Gastrocnemius medialis (tissue), 4 donors: ENCODE measurements at regions not wholly inside any gene's neighbourhood (a gene's known extent, or its start where the extent isn't known, plus 50 kb on each side); places are given as distances from the start of the nearest gene placed in this dataset.

Experiments used
- CTCF ChIP-seq, 5 experiments: fragments of 450-650 bp in 3 of 5; fragments of 200-600 bp in 2 of 5; sonication (generic) in 2 of 5; IDR thresholded peaks in 4 of 5; conservative IDR thresholded peaks in 1 of 5; 1 replicate in 4 of 5; 2 replicates in 1 of 5; pipeline ENCODE4 v1.5.1; 2016 to 2019; ENCODE audit warnings: antibody characterized with exemption in 5 of 5, mild to moderate bottlenecking in 3 of 5, moderate library complexity in 3 of 5
- POLR2A ChIP-seq, 2 donors: fragments of 450-650 bp; IDR thresholded peaks; one replicate each; pipeline ENCODE4 v1.6.1; 2017; ENCODE audit warnings: antibody characterized with exemption in 2 of 2, mild to moderate bottlenecking in 2 of 2, moderate library complexity in 2 of 2

- TF ChIP-seq POLR2A (IDR thresholded peaks at IDR 0.05) (no peak), CTCF (IDR thresholded peaks at IDR 0.05 in 4 of 5, conservative IDR thresholded peaks at IDR 0.05 in 1 of 5) (no peak)
These were observed 127.5 kb upstream of the GIMD1 start for GRCh38 chr4:106496061-106496460.
